Endodermal cell (in vitro differentiated cells): ENCODE measurements at regions not wholly inside any gene's neighbourhood (a gene's known extent, or its start where the extent isn't known, plus 50 kb on each side); places are given as distances from the start of the nearest gene placed in this dataset.

ENCODE experiments used
- DNase-seq: peaks from one replicate; pipeline ENCODE4 v3.0.0-alpha.2; 2017
- H3K27ac ChIP-seq: 2 replicates; pipeline ENCODE4 v1.5.1; 2013; ENCODE audit warnings: mild to moderate bottlenecking, low read depth, low read length, moderate library complexity
- H3K27me3 ChIP-seq: 2 replicates; pipeline ENCODE4 v1.6.1; 2013; ENCODE audit warnings: mild to moderate bottlenecking, low read length, moderate library complexity; ENCODE audit not compliant: insufficient read depth, control insufficient read depth, poor library complexity, severe bottlenecking
- H3K36me3 ChIP-seq: 2 replicates; pipeline ENCODE4 v1.7.0; 2013; ENCODE audit warnings: mild to moderate bottlenecking, low read length, moderate library complexity; ENCODE audit not compliant: control insufficient read depth, insufficient read depth
- H3K4me1 ChIP-seq: one replicate; pipeline ENCODE4 v1.7.0; 2013; ENCODE audit warnings: low read length; ENCODE audit not compliant: control insufficient read depth, insufficient read depth
- H3K4me3 ChIP-seq: 2 replicates; pipeline ENCODE4 v1.5.1; 2013; ENCODE audit warnings: mild to moderate bottlenecking, low read length, moderate library complexity
- H3K9ac ChIP-seq: 2 replicates; pipeline ENCODE4 v1.6.1; 2013; ENCODE audit warnings: mild to moderate bottlenecking, low read length, moderate library complexity; ENCODE audit not compliant: poor library complexity, severe bottlenecking; ENCODE audit errors: extremely low read depth
- H3K9me3 ChIP-seq: 2 replicates; pipeline ENCODE4 v1.6.1; 2013; ENCODE audit warnings: mild to moderate bottlenecking, low read length, moderate library complexity; ENCODE audit not compliant: control insufficient read depth
- H3K27ac Mint-ChIP-seq: 2 replicates; pipeline ENCODE4 v1.8.0; 2020; ENCODE audit warnings: mixed read lengths
- H3K27me3 Mint-ChIP-seq: 2 replicates; pipeline ENCODE4 v1.8.0; 2021; ENCODE audit warnings: mild to moderate bottlenecking, mixed read lengths; ENCODE audit not compliant: insufficient read depth
- H3K36me3 Mint-ChIP-seq: 2 replicates; pipeline ENCODE4 v1.8.0; 2020; ENCODE audit warnings: low read depth, mixed read lengths
- H3K4me1 Mint-ChIP-seq: 2 replicates; pipeline ENCODE4 v1.8.0; 2020; ENCODE audit warnings: mixed read lengths
- H3K4me3 Mint-ChIP-seq: 2 replicates; pipeline ENCODE4 v1.8.0; 2020; ENCODE audit warnings: mild to moderate bottlenecking, moderate library complexity, mixed read lengths
- H3K9me3 Mint-ChIP-seq: 2 replicates; pipeline ENCODE4 v1.8.0; 2020; ENCODE audit warnings: mild to moderate bottlenecking, mixed read lengths
- WGBS, 2 experiments: methylation state at CpG; one replicate each; pipeline versions ENCODE4 v1.1.5 to v1.1.7; 2013; ENCODE audit warnings: missing lambda C conversion rate in 2 of 2, mixed read lengths in 1 of 2; ENCODE audit not compliant: insufficient coverage in 1 of 2, insufficient read length in 1 of 2; 5-methylcytosine and 5-hydroxymethylcytosine counted together
- TF ChIP-seq, protein P1 (sequence below): fragments of 200-600 bp; sonication (generic); conservative IDR thresholded peaks from 2 replicates; pipeline ENCODE4 v1.5.0; 2021; ENCODE audit warnings: antibody characterized with exemption, mild to moderate bottlenecking

DNA sequence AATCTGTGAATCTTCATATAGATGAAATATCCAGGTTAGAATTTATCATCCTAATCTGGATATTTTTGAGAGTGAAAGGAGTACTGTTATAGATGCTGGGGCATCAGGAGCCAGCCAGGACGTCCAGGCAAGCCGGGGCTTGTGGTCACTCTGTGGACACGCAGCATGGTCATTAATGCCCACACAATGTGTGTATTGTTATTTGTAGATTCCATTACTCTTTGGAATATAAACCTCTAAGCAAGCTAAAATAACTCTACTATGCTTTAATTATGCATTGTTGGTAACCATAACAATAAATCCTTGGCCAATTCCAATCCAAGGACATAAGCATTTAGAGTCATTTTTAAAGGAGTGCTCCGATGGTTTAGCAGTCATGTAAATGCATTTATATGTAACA lies 137.9 kb downstream of the TM9SF2 start:
- Mint-ChIP-seq H3K36me3 (no peaks in the 10 kb centered on the region), H3K27me3 (peaks cover 2% of the 10 kb centered on the region), H3K27ac (no peak overlapping the region), H3K4me3 (no peak overlapping the region), H3K4me1 (peaks cover 2% of the 10 kb centered on the region), H3K9me3 (no peaks in the 10 kb centered on the region)
- Histone ChIP-seq H3K9me3 (no peaks in the 10 kb centered on the region), H3K27ac (no peak overlapping the region), H3K27me3 (no peaks in the 10 kb centered on the region), H3K4me1 (no peaks in the 10 kb centered on the region), H3K36me3 (no peaks in the 10 kb centered on the region), H3K4me3 (no peak overlapping the region), H3K9ac (no peak overlapping the region)
- WGBS, 2 experiments, result 90% methylated on average over 3 of the region's 4 CpGs; no CpG with 5 or more reads in 1 of the 2 experiments
- DNase-seq, result no peak
- TF ChIP-seq, protein P1, sequence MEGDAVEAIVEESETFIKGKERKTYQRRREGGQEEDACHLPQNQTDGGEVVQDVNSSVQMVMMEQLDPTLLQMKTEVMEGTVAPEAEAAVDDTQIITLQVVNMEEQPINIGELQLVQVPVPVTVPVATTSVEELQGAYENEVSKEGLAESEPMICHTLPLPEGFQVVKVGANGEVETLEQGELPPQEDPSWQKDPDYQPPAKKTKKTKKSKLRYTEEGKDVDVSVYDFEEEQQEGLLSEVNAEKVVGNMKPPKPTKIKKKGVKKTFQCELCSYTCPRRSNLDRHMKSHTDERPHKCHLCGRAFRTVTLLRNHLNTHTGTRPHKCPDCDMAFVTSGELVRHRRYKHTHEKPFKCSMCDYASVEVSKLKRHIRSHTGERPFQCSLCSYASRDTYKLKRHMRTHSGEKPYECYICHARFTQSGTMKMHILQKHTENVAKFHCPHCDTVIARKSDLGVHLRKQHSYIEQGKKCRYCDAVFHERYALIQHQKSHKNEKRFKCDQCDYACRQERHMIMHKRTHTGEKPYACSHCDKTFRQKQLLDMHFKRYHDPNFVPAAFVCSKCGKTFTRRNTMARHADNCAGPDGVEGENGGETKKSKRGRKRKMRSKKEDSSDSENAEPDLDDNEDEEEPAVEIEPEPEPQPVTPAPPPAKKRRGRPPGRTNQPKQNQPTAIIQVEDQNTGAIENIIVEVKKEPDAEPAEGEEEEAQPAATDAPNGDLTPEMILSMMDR, result no peak

DNA sequence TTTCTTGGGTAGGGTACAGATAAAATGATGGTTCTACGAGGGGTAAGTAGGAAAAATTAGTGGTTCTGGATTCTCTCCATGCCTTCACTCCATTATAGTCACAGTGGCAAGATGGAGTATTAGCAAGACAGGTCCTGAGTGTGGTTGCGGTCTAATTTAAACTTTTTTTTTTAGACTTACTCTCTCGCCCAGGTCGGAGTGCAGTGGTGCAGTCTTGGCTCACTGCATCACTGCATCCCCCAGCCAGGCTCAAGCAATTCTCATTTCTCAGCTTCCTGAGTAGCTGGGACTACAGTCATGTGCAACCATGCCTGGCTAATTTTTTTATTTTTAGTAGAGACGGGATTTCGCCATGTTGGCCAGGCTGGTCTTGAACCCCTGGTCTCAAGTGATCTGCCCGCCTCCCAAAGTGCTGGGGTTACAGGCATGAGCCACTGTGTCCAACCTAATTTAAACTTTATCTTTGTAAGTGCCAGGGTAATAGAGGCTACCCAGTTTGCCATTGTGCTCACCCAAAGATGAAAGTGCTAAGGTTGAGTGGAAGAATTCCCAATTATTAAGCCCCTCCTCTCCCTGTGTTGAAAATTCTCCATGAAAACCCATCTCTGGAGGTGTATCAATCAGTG lies 135.6 kb downstream of the TM9SF2 start:
- Histone ChIP-seq H3K36me3 (no peaks in the 10 kb centered on the region), H3K9me3 (peaks cover 11% of the 10 kb centered on the region), H3K4me1 (no peaks in the 10 kb centered on the region), H3K27ac (no peak overlapping the region), H3K4me3 (no peak overlapping the region), H3K27me3 (no peaks in the 10 kb centered on the region), H3K9ac (no peak overlapping the region)
- TF ChIP-seq, protein P1, result no peak
- Mint-ChIP-seq H3K27me3 (peaks cover 2% of the 10 kb centered on the region), H3K4me3 (no peak overlapping the region), H3K9me3 (peaks cover 19% of the 10 kb centered on the region), H3K4me1 (peaks cover 2% of the 10 kb centered on the region), H3K27ac (no peak overlapping the region), H3K36me3 (peaks cover 9% of the 10 kb centered on the region)
- WGBS, 2 experiments, result 91 to 97% methylated on average over 6 to 7 of the region's 7 CpGs
- DNase-seq, result no peak

DNA sequence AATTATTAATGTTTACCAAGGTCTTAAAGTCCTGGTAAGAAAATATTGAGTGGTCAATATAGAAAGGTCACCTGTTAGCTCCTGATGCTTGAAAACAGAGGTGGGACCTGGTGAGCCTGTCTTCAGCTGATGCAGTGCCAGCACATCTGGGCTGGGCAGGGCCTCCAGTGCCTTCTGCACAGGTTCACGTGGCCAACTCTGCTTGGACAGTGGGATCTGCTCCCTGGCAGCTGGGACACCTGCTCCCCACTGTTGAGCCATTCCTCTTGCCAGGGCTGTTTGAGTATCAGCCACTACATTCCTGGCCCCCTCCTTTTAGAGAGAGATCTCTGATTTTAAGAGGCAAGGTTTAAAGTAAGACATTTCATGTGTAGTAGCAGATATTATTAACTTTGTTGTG lies 135.0 kb downstream of the TM9SF2 start:
- H3K27me3 ChIP-seq, result no peaks in the 10 kb centered on the region
- H3K9me3 ChIP-seq, result peaks cover 12% of the 10 kb centered on the region
- Mint-ChIP-seq H3K4me1 (peaks cover 2% of the 10 kb centered on the region), H3K27ac (no peak overlapping the region), H3K9me3 (peaks cover 21% of the 10 kb centered on the region), H3K36me3 (peaks cover 9% of the 10 kb centered on the region), H3K27me3 (peaks cover 2% of the 10 kb centered on the region), H3K4me3 (no peak overlapping the region)
- 100% methylated on average over 1 of the region's 1 CpG; no CpG with 5 or more reads in 1 of the 2 experiments for WGBS, 2 experiments
- TF ChIP-seq, protein P1, result no peak
- H3K4me1 ChIP-seq, result no peaks in the 10 kb centered on the region
- H3K4me3 ChIP-seq, result no peak overlapping the region
- H3K36me3 ChIP-seq, result no peaks in the 10 kb centered on the region
- no peak overlapping the region for H3K27ac ChIP-seq
- H3K9ac ChIP-seq, result no peak overlapping the region
- no peak for DNase-seq
